Stimulated activated CD8-positive, alpha-beta memory T cell treated with anti-CD3 and anti-CD28 coated beads, Interleukin-12 subunit alpha, Interleukin-12 subunit beta, amount 100 ng/mL, for 4 hours (primary cell): ENCODE measurements at regions not wholly inside any gene's neighbourhood (a gene's known extent, or its start where the extent isn't known, plus 50 kb on each side); places are given as distances from the start of the nearest gene placed in this dataset.

Source experiments
- DNase-seq: peaks from one replicate; pipeline ENCODE4 v3.0.0-alpha.2; 2020; ENCODE audit warnings: low read depth

DNA sequence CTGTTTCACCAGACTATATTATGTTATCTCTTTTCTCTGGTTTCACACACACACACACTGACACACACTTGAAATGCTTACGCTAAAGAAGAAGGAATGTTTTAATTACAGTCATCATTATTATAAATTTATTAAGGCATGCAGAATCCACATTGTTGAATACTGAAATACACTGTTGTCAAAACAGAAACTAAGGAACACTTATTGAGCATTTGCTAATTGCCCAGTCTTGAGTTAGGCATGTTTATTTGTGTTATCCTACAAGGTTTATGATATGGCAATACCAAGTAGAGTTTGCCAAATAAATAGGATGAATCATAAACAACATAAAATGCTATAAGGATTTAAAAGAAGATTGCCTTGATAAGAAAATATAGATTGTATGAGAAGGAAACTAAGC, 917.0 kb upstream of the PIK3C3 start:
- no peak for DNase-seq

- no peak for DNase-seq
Measured at GRCh38 chr18:41036346-41036745, 918.7 kb upstream of the PIK3C3 start.

- DNase-seq: no peak
Measured at GRCh38 chr18:41034413-41034812, 920.6 kb upstream of the PIK3C3 start.

DNA sequence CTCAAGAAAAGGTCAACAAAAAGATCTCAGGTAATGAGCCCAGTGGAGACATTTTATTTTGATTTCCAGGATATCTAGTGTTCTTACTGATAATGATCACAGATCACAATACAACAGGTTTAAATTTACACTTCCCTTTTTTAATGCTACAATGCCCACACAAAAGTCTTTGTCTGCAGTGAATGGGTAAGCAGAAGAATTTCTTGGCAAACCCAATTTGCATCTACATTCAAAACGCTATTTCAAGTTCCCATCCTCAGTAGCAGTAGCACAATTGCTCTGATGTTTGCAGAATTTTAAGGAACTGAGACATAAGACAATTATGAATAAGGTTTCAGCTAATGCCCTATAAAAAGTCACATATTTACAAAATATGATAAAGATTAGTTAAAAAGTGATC, 929.4 kb upstream of the PIK3C3 start:
- no peak for DNase-seq

DNA sequence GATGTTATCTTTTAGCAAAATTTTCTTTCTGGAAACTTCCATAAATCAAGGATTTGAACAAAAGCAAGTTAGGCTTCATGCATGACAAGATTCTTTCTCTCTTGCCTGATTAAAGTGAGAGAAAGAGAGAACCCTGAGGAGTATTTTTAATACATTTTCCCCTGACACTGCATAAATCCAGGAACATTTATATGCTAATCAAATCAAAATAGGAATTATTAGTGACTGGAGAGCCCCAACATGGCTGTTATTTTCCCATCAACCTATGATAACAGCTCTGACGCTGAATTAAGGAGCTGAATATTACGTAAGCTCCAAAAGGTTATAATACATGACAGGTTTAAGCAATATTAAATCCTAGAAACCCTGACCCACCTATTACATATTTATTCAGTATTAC, 930.2 kb upstream of the PIK3C3 start:
- no peak for DNase-seq

DNA sequence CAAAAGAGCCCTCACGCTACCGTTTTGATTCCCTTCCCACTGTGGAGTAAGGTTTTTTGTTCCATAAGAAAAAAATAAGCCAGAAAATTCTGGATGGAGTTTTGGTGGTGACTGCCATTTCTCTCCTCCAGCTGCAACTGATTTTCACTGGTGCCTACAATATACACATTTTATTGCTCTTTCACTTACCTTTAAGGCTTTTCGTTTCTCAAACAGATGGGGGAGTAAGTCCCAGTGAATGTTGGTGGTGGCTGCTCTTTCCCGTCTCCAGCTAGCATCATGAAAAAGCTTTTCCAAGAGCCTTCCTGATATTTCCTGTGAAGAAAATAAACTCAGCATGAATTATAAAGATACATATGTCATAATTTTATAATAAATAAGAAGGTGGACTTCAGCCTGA, 932.5 kb upstream of the PIK3C3 start:
- no peak for DNase-seq

GRCh38 chr18:41021089-41021488, 933.9 kb upstream of the PIK3C3 start:
- no peak for DNase-seq

DNA sequence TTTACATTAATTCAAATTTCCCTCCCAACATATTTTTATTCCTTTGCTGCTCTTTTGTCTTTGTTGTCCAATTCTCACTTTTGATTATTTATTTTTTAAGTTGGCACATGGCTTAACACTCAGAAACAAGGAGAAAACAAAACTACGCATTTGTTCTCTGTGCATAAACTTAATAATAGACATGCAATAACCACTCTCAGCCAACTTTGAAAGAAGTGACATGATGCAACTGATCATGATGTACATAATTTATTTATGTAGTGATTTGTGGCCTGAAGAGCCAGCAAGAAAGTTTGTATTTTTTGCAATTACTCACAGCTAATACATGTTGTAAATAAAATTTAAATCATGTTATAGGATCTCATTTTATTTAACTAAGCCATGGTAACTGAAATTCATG, 942.8 kb upstream of the PIK3C3 start:
- no peak for DNase-seq

DNA sequence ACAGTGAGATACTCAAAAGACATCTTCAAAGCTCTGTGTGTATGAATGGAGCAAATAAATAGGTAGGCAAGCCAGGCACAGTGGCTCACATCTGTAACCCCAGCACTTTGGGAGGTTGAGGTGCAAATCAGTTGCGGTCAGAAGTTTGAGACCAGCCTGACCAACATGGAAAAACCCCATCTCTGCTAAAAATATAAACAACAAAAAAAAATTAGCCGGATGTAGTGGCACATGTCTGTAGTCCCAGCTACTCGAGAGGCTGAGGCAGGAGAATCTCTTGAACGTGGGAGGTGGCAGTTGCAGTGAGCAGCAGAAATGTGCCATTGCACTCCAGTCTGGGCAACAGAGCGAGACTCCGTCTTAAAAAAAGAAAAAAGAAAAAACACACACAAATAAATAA, 945.1 kb upstream of the PIK3C3 start:
- DNase-seq: no peak

DNA sequence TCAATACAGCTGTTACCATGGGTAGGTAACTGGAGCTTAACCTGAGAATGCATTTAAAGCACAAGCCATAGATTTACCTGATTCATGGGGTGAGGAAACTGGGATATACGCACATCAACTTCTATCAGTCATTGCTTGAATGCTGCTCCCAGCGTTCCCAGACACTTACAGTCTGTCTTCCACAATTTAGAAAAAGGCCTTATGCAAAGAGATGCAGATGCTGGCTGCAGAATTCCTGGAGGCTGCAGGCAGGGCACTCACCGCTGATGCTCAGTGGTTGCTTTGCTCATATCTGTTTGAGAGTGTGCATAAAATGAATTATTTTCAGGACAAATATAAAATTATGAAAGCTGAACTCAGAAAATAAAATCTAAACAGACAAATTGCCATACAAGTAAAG, 950.7 kb upstream of the PIK3C3 start:
- DNase-seq: no peak

GRCh38 chr18:40995529-40995928, 959.5 kb upstream of the PIK3C3 start:
- DNase-seq: no peak

- DNase-seq: no peak
Measured at GRCh38 chr18:40993363-40993762, 961.7 kb upstream of the PIK3C3 start.

DNA sequence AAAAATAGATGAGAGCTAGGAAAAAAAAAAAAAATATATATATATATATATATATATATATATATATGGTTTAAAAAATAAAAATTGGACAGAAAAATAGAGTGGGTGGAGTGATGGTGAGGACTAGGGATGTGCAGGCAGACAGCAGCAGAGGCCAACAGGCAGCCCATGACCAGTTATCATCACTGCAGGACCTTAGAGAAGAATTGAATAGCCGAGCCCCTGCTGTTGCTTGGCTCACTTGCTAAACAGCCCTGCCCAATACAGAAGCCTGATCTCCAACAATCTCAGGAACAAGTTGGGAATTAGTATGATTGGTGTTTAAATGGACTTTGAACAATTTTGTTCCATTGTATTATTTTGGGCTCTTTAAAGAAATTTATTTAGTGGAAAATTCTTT, 967.5 kb upstream of the PIK3C3 start:
- no peak for DNase-seq

DNA sequence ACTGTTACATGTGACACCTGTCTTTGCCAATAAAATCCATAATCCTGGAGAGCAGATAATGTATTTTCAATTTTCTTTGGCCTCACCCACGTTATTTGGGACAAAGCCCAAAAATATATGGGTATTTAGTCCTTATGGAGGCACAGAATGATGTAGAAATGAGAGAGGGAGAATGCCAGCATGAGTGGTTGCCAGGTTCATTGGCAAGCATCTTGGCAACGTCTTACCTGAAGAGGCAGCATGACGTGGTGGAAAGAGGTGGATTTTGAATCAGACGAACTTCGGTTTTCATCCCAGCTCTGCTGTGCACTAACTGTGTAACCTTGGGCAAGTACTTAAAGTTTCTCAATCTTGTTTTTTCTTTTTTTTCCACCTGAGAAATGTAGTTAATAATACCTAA, 969.6 kb upstream of the PIK3C3 start:
- DNase-seq: no peak

- DNase-seq: no peak
Measured at GRCh38 chr18:40984856-40985255, 970.2 kb upstream of the PIK3C3 start.

- no peak for DNase-seq
Measured at GRCh38 chr18:40983835-40984234, 971.2 kb upstream of the PIK3C3 start.

DNA sequence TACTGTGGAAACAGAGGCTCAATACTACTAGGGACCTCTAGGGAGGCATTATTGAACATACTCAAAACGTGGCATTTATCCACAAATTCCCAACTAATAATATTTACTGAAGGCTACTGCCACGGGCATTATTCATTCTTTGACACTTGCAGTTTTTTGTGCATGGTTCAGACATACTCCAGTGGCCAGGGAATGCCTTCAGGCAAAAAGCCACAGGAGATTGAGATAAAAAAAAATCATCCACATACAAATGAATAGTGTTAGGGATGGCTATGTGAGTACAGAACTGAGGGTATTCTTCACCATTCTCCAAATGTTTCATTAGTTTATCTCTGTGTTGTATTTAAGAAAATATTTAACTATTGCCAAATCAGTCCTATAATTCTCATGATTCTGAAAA, 974.9 kb upstream of the PIK3C3 start:
- DNase-seq: no peak

- DNase-seq: no peak
Measured at GRCh38 chr18:40976050-40976449, 979.0 kb upstream of the PIK3C3 start.

DNA sequence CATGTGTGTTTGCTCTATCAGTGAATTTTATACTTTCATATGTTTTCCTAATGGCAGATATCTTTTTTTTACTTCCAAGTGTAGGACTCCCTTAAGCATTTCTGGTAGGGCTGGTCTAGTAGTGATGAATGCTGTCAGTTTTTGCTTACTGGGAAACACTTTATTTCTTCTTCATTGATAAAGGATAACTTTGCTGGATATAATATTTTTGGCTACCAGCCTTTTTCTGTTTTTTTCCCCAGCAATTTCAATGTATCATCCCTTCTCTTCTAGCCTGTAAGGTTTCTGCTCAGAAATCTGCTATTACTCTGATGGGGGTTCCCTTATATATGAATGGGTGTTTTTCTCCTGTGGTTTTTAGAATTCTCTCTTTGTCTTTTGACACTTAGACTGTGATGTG, 980.6 kb upstream of the PIK3C3 start:
- DNase-seq: no peak

GRCh38 chr18:40962784-40963183, 992.2 kb upstream of the PIK3C3 start:
- DNase-seq: no peak

GRCh38 chr18:40957533-40958070, 997.4 kb upstream of the PIK3C3 start:
- DNase-seq: no peak

GRCh38 chr18:40956213-40956612, 998.8 kb upstream of the PIK3C3 start:
- no peak for DNase-seq

- DNase-seq: no peak
Measured at GRCh38 chr18:40955351-40955750, 999.7 kb upstream of the PIK3C3 start.

DNA sequence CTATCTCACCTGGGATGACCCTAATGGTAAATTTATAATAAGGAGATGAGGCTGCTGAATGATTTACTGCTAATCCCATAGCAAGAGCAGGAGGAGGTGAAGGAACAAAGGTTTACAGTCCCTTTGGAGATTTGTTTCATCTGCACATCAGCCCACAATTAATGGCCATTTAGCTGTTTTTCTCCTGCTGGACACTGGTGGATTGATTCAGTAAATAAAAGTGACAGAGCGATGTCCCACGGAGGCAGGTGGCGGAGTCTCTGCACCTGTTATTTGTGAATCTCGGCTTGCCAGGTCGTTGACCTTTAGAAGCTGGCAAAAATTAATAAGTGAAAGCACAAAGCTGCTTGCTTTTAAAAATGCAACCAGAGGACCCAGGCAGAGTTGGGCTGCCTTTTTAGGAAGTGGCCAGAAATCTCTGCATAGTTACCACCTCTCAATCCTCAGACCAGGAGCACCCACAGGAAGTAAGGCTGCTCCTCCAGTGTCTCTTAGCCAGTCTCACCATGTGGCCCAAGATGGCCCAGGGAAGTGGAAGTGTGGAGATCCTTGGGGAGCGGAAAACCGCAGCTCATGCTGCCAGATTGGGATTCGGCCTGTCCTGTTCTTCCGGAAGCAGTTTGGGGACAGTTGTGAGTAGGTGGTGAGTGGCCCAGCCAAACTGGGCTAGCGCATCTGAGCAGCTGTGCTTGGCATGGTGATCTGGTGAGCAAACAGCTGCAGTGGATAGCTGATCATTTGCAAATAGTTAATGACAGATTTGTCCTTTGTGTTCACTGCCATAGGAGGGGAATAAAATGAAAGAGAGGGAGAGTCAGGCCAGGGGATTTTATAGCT, 1005.7 kb upstream of the PIK3C3 start:
- DNase-seq: no peak
